Hepatocyte (in vitro differentiated cells): ENCODE measurements at regions not wholly inside any gene's neighbourhood (a gene's known extent, or its start where the extent isn't known, plus 50 kb on each side); places are given as distances from the start of the nearest gene placed in this dataset.

Experiments used
- CTCF ChIP-seq: fragments of 200-600 bp; sonication (generic); IDR thresholded peaks from 2 replicates; pipeline ENCODE4 v1.5.1; 2016; ENCODE audit warnings: antibody characterized with exemption, mild to moderate bottlenecking; ENCODE audit not compliant: poor library complexity
- EZH2 ChIP-seq: fragments of 200-600 bp; sonication (generic); IDR thresholded peaks from 2 replicates; pipeline ENCODE4 v1.6.1; 2016; ENCODE audit warnings: antibody characterized with exemption, mild to moderate bottlenecking, borderline replicate concordance
- EZH2phosphoT487 ChIP-seq: fragments of 200-600 bp; sonication (generic); IDR thresholded peaks from one replicate; pipeline ENCODE4 v1.6.1; 2018; ENCODE audit warnings: antibody characterized with exemption, mild to moderate bottlenecking, low read depth, moderate library complexity; ENCODE audit not compliant: unreplicated experiment, severe bottlenecking

GRCh38 chr18:40863801-40864200 is 1091.2 kb upstream of the PIK3C3 start:
- TF ChIP-seq CTCF = no peak
- no peak for TF ChIP-seq EZH2
- no peak for TF ChIP-seq EZH2phosphoT487
